ENCODE measurements at regions not wholly inside any gene's neighbourhood (a gene's known extent, or its start where the extent isn't known, plus 50 kb on each side); places are given as distances from the start of the nearest gene placed in this dataset.
"Not testable (repeated sequence)": the region's sequence is repeated elsewhere in the genome, so short reads cannot be mapped to it uniquely, and the experiment has no call there.

- no peaks in the 10 kb centered on the region for H3K4me1 ChIP-seq (ENCODE audit: insufficient read depth, low read length)
- no peak overlapping the region for H3K4me3 ChIP-seq (ENCODE audit: low read length)
- H3K36me3 ChIP-seq (ENCODE audit: insufficient read depth, low read depth, low read length): no peaks in the 10 kb centered on the region
- no peaks in the 10 kb centered on the region for H3K9me3 ChIP-seq (ENCODE audit: insufficient read depth, low read depth, low read length)
- H3K27me3 ChIP-seq (ENCODE audit: insufficient read depth, low read length): no peaks in the 10 kb centered on the region
- H3K27ac ChIP-seq (ENCODE audit: low read length): no peak overlapping the region
- no peak overlapping the region for H3K9ac ChIP-seq (ENCODE audit: low read depth, low read length)
Observed at GRCh38 chr10:9362721-9363120, 1308.2 kb downstream of the GATA3 start.

GRCh38 chr10:9379183-9379582, 1324.7 kb downstream of the GATA3 start:
- no peaks in the 10 kb centered on the region for H3K36me3 ChIP-seq (ENCODE audit: insufficient read depth, low read depth, low read length)
- H3K9ac ChIP-seq (ENCODE audit: low read depth, low read length): no peak overlapping the region
- no peak overlapping the region for H3K27ac ChIP-seq (ENCODE audit: low read length)
- no peaks in the 10 kb centered on the region for H3K9me3 ChIP-seq (ENCODE audit: insufficient read depth, low read depth, low read length)
- H3K4me1 ChIP-seq (ENCODE audit: insufficient read depth, low read length): no peaks in the 10 kb centered on the region
- H3K4me3 ChIP-seq (ENCODE audit: low read length): no peak overlapping the region
- no peaks in the 10 kb centered on the region for H3K27me3 ChIP-seq (ENCODE audit: insufficient read depth, low read length)

GRCh38 chr10:9381733-9382532, 1327.4 kb downstream of the GATA3 start:
- Histone ChIP-seq H3K36me3 (ENCODE audit: insufficient read depth, low read depth, low read length) (no peaks in the 10 kb centered on the region), H3K27me3 (ENCODE audit: insufficient read depth, low read length) (no peaks in the 10 kb centered on the region), H3K4me1 (ENCODE audit: insufficient read depth, low read length) (no peaks in the 10 kb centered on the region), H3K9me3 (ENCODE audit: insufficient read depth, low read depth, low read length) (no peaks in the 10 kb centered on the region), H3K27ac (ENCODE audit: low read length) (no peak overlapping the region), H3K4me3 (ENCODE audit: low read length) (no peak overlapping the region), H3K9ac (ENCODE audit: low read depth, low read length) (no peak overlapping the region)

- Histone ChIP-seq H3K9ac (ENCODE audit: low read depth, low read length) (no peak overlapping the region), H3K27me3 (ENCODE audit: insufficient read depth, low read length) (no peaks in the 10 kb centered on the region), H3K4me1 (ENCODE audit: insufficient read depth, low read length) (no peaks in the 10 kb centered on the region), H3K9me3 (ENCODE audit: insufficient read depth, low read depth, low read length) (no peaks in the 10 kb centered on the region), H3K4me3 (ENCODE audit: low read length) (no peak overlapping the region), H3K27ac (ENCODE audit: low read length) (no peak overlapping the region), H3K36me3 (ENCODE audit: insufficient read depth, low read depth, low read length) (no peaks in the 10 kb centered on the region)
Observed at GRCh38 chr10:9382533-9382866, 1328.0 kb downstream of the GATA3 start.

GRCh38 chr10:9390516-9390915, 1336.0 kb downstream of the GATA3 start:
- H3K4me3 ChIP-seq (ENCODE audit: low read length): no peak overlapping the region
- no peak overlapping the region for H3K27ac ChIP-seq (ENCODE audit: low read length)
- H3K27me3 ChIP-seq (ENCODE audit: insufficient read depth, low read length): no peaks in the 10 kb centered on the region
- H3K4me1 ChIP-seq (ENCODE audit: insufficient read depth, low read length): no peaks in the 10 kb centered on the region
- no peaks in the 10 kb centered on the region for H3K36me3 ChIP-seq (ENCODE audit: insufficient read depth, low read depth, low read length)
- H3K9ac ChIP-seq (ENCODE audit: low read depth, low read length): no peak overlapping the region
- H3K9me3 ChIP-seq (ENCODE audit: insufficient read depth, low read depth, low read length): no peaks in the 10 kb centered on the region

- no peak overlapping the region for H3K27ac ChIP-seq (ENCODE audit: low read length)
- no peaks in the 10 kb centered on the region for H3K4me1 ChIP-seq (ENCODE audit: insufficient read depth, low read length)
- no peak overlapping the region for H3K9ac ChIP-seq (ENCODE audit: low read depth, low read length)
- no peak overlapping the region for H3K4me3 ChIP-seq (ENCODE audit: low read length)
- no peaks in the 10 kb centered on the region for H3K9me3 ChIP-seq (ENCODE audit: insufficient read depth, low read depth, low read length)
- no peaks in the 10 kb centered on the region for H3K27me3 ChIP-seq (ENCODE audit: insufficient read depth, low read length)
- no peaks in the 10 kb centered on the region for H3K36me3 ChIP-seq (ENCODE audit: insufficient read depth, low read depth, low read length)
Observed at GRCh38 chr10:9399275-9399983, 1344.9 kb downstream of the GATA3 start.

GRCh38 chr10:9402067-9402466, 1347.6 kb downstream of the GATA3 start:
- H3K4me3 ChIP-seq (ENCODE audit: low read length); H3K9ac ChIP-seq (ENCODE audit: low read depth, low read length); H3K36me3 ChIP-seq (ENCODE audit: insufficient read depth, low read depth, low read length): not testable (repeated sequence)

GRCh38 chr10:9402507-9403195, 1348.2 kb downstream of the GATA3 start:
- not testable (repeated sequence) for H3K27me3 ChIP-seq (ENCODE audit: insufficient read depth, low read length); H3K27ac ChIP-seq (ENCODE audit: low read length); H3K4me3 ChIP-seq (ENCODE audit: low read length); H3K9me3 ChIP-seq (ENCODE audit: insufficient read depth, low read depth, low read length); H3K9ac ChIP-seq (ENCODE audit: low read depth, low read length); H3K36me3 ChIP-seq (ENCODE audit: insufficient read depth, low read depth, low read length); H3K4me1 ChIP-seq (ENCODE audit: insufficient read depth, low read length)

More at GRCh38 chr10:9402067-9402466, 1347.6 kb downstream of the GATA3 start:
- H3K27me3 ChIP-seq (ENCODE audit: insufficient read depth, low read length); H3K9me3 ChIP-seq (ENCODE audit: insufficient read depth, low read depth, low read length); H3K27ac ChIP-seq (ENCODE audit: low read length); H3K4me1 ChIP-seq (ENCODE audit: insufficient read depth, low read length): not testable (repeated sequence)

GRCh38 chr10:9407201-9407600, 1352.7 kb downstream of the GATA3 start:
- H3K27ac ChIP-seq (ENCODE audit: low read length); H3K4me3 ChIP-seq (ENCODE audit: low read length); H3K27me3 ChIP-seq (ENCODE audit: insufficient read depth, low read length); H3K4me1 ChIP-seq (ENCODE audit: insufficient read depth, low read length); H3K9me3 ChIP-seq (ENCODE audit: insufficient read depth, low read depth, low read length); H3K9ac ChIP-seq (ENCODE audit: low read depth, low read length); H3K36me3 ChIP-seq (ENCODE audit: insufficient read depth, low read depth, low read length): not testable (repeated sequence)

- no peak overlapping the region for H3K9ac ChIP-seq (ENCODE audit: low read depth, low read length)
- no peak overlapping the region for H3K4me3 ChIP-seq (ENCODE audit: low read length)
- H3K9me3 ChIP-seq (ENCODE audit: insufficient read depth, low read depth, low read length): no peaks in the 10 kb centered on the region
- H3K27me3 ChIP-seq (ENCODE audit: insufficient read depth, low read length): no peaks in the 10 kb centered on the region
- no peak overlapping the region for H3K27ac ChIP-seq (ENCODE audit: low read length)
- no peaks in the 10 kb centered on the region for H3K36me3 ChIP-seq (ENCODE audit: insufficient read depth, low read depth, low read length)
- H3K4me1 ChIP-seq (ENCODE audit: insufficient read depth, low read length): no peaks in the 10 kb centered on the region
Observed at GRCh38 chr10:9416331-9416730, 1361.8 kb downstream of the GATA3 start.

GRCh38 chr10:9419757-9420156, 1365.3 kb downstream of the GATA3 start:
- Histone ChIP-seq H3K4me1 (ENCODE audit: insufficient read depth, low read length) (no peaks in the 10 kb centered on the region), H3K9me3 (ENCODE audit: insufficient read depth, low read depth, low read length) (peaks cover 5% of the 10 kb centered on the region; the same call in 1 of the 2 replicates), H3K9ac (ENCODE audit: low read depth, low read length) (no peak overlapping the region), H3K27ac (ENCODE audit: low read length) (no peak overlapping the region), H3K4me3 (ENCODE audit: low read length) (no peak overlapping the region), H3K36me3 (ENCODE audit: insufficient read depth, low read depth, low read length) (no peaks in the 10 kb centered on the region), H3K27me3 (ENCODE audit: insufficient read depth, low read length) (no peaks in the 10 kb centered on the region)

GRCh38 chr10:9427209-9427608, 1372.7 kb downstream of the GATA3 start:
- Histone ChIP-seq H3K9ac (ENCODE audit: low read depth, low read length) (no peak overlapping the region), H3K9me3 (ENCODE audit: insufficient read depth, low read depth, low read length) (peaks cover 5% of the 10 kb centered on the region; the same call in 1 of the 2 replicates), H3K27me3 (ENCODE audit: insufficient read depth, low read length) (no peaks in the 10 kb centered on the region), H3K27ac (ENCODE audit: low read length) (no peak overlapping the region), H3K4me1 (ENCODE audit: insufficient read depth, low read length) (no peaks in the 10 kb centered on the region), H3K4me3 (ENCODE audit: low read length) (no peak overlapping the region), H3K36me3 (ENCODE audit: insufficient read depth, low read depth, low read length) (no peaks in the 10 kb centered on the region)
